LHCN-M2 (cell line): ENCODE measurements at regions not wholly inside any gene's neighbourhood (a gene's known extent, or its start where the extent isn't known, plus 50 kb on each side); places are given as distances from the start of the nearest gene placed in this dataset.
"Not testable (repeated sequence)": the region's sequence is repeated elsewhere in the genome, so short reads cannot be mapped to it uniquely, and the experiment has no call there.

Experiments used
- DNase-seq: peaks from one replicate; pipeline ENCODE4 v3.0.0-alpha.2; 2012; ENCODE audit warnings: low read depth

DNA sequence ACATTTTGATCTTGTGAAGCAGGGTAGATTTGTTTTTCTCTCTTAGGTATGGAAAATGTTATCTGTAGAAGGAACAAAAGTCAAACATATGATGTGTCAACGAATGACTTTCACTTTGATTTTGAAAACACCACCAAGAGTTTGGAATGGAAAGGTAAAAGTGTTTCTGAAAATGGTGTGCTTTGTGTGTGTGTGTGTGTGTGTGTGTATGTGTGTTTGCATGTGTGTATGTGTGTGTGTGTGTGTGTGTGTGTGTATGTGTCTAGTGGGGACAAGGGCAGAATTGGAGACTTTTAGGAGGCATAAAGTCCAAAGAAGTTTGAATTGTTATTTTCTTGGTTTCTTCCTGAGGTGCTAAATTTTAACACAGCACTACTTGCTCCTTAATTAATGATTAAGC, 115.4 kb upstream of the PRKCQ start:
- DNase-seq = no peak

DNA sequence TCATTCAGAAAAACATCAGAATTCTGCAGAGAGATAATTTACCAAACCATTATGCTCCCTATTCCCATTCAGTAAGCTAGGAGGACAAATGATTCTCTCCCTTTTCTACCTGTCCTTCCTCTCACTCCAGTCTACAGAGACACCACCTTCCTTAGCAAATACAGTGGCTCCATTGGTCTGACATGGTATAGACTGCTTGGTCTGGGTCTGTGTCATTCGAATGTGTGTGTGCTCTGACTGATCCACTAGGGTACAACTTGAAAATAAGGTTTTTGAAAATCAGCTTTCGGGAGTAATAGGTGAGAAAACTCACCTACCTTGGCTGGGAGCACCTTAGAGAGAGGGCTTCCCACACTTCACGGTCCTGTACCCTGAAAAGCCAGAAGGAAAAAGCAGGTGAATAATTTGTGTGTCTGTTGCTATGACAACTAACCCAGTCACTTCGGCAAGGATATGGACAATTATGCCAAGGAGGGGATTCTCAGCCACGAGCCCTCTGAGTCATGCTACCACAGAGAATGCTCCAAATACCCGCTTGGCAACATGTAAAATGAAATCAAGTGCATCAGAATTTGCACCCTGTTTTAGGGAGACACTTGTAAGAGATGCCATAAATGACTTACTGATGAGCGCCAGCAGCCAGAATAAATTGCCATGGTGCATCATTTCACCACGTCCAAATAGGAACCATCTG, 114.5 kb upstream of the PRKCQ start:
- peak; percentile 25 for DNase-seq

DNA sequence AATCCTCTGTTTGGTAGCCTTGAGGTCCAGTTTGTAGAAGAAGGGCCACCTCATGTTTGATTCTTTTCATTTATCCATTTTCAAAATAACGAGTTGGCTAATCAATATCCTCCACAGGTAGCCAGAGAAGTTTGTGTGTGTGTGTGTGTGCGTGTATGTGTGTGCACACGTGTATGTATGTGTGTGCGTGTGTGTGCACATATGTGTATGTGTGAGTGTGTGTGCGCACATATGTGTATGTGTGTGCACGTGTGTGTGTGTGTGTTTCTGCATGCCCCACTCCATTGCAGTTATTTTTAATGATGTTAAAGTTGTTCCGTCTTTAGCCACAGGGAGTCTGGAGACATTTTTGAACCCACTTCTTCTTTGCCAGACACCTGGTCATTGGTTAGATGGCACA, 112.8 kb upstream of the PRKCQ start:
- no peak for DNase-seq

DNA sequence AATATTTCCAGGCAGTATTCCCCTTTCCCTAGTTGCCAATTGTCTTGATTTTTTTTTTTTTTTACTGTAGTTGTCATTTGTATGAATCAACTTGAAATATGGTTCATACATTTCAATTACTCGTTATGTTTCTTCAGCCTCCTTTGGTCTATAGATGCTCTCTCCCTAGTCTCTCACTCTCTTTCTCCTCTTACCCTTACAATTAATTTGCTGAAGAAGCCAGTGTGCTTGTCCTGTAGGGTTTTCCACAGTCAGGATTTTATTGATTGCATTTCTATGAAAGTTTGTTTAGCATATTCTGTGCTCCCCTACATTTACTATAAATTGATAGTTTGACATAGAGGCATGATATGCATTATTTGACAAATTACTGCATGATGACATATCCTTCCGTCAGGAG, 112.0 kb upstream of the PRKCQ start:
- no peak for DNase-seq

DNA sequence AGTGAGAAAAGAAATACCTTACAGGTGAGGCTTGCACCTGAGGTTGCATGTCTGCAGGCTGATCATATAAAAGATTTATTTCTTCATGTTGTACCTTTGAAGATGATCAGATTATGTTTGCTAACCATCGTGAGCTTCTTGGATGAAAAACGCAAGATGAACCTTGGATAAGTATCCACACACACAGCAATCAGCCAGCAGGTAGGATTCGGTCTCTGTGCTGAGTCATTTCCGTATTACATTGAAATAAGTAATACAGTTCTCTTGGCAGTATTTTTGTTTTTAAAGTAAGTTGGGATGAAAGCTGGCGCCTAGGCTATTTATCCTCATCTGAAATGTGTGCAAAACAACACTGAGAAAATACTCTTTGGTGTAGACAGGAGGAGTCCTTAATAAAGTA, 109.0 kb upstream of the PRKCQ start:
- no peak for DNase-seq

DNA sequence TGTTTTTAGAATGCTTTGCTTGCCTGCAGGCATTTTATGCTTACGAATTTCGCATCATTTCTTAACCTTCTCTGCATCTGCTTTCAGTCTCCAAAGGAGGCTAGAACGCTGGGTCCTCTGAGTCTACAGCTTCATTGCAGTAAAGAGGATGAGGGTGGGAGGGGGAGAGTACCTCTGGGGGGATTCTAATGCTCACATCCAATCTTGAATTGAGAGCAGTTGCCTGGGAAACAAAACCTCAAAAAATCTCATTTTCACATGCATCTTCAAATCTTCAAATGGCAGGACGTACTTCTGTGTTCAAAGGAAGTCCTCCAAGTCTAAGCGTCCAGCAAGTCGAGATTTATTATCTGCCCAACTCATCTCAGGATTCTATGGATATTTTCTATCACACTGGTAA, 100.7 kb upstream of the PRKCQ start:
- DNase-seq = no peak

DNA sequence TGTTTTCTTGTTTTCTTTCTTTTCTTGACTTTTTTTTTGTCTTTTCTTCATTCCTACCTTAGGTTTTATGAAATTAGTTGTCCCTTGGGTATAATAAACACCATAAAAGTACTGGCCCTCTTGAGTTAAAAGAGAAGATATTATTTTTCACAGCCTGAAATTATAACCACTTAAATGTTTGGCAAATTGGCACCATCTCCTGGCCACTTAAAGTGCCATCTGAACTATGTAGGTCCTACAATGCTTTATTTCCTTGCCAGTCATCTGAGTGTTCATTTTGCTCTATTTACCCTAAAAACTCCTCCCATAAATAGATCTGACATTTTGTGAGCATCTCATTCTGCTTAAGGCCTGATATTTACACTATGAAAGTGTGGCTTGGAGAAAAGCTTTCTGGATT, 98.9 kb upstream of the PRKCQ start:
- DNase-seq = no peak

DNA sequence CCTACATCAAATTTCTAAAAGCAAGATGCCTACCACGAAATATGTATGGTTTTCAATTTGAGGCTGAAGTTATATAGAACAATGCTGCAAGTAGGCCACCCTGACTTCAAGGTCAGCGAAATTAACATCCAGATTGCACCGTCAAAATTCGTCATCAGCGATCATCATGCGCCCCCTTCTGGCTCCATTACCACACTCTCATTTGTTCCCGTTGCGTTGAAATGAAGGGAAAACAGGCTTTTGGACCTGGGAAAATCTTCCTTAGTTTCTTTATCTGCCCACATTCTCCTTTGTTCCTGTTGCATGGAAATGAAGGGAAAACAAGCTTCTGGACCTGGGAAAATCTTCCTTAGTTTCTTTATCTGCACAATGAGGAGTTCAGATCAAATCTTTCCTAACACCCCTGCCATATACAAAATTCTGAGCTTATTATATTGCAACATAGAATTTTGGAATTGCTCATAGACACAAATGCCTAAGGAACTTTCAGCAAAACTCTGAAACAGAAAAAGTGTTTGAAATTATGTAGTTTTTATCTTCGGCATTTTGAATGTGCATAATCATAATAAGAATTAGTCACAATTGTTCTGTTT, 98.2 kb upstream of the PRKCQ start:
- DNase-seq = peak; percentile 36

DNA sequence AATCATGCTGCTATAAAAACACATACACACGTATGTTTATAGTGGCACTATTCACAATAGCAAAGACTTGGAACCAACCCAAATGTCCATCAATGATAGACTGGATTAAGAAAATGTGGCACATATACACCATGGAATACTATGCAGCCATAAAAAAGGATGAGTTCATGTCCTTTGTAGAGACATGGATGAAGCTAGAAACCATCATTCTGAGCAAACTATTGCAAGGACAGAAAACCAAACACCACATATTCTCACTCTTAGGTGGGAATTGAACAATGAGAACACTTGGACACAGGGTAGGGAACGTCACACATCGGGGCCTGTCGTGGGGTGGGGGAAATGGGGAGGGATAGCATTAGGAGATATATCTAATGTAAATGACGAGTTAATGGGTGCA, 97.1 kb upstream of the PRKCQ start:
- not testable (repeated sequence) for DNase-seq

DNA sequence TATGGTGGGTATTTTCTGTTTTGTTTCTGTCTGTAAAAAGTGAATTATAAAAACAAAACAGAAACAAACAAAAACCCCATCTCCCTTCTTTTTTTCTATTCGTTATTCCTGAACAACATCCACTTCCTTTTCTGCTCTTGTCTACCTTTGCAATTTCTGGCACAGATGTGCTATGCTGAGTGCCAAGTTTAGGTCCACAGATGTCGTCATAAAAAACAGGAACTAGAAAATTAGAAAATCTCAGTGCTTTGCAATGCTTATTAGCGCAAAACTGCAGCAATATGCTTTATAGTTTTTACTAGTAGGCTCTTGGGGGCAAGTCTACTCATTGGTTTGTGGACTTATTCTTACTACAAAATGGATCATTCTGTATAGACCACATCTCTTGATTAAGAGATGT, 94.2 kb upstream of the PRKCQ start:
- DNase-seq = no peak

DNA sequence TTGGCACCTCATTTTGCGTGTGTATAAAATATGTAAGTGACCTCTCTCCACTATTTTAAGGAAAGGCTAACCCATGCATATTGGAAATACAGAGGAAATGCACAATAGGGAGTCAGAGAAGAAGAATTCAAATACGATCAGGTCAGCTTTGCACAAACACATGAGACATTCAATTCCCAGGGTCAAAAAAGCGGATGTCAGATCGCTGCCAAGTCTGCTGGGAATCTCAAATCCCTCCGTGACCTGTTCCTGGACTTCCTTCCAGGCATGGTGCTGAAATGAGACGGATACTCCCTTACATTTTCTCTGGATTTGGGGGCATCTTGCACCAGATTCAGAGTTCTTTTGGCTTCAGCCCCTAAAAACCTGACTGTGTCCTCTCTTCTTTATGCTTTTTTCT, 91.9 kb upstream of the PRKCQ start:
- DNase-seq = no peak

DNA sequence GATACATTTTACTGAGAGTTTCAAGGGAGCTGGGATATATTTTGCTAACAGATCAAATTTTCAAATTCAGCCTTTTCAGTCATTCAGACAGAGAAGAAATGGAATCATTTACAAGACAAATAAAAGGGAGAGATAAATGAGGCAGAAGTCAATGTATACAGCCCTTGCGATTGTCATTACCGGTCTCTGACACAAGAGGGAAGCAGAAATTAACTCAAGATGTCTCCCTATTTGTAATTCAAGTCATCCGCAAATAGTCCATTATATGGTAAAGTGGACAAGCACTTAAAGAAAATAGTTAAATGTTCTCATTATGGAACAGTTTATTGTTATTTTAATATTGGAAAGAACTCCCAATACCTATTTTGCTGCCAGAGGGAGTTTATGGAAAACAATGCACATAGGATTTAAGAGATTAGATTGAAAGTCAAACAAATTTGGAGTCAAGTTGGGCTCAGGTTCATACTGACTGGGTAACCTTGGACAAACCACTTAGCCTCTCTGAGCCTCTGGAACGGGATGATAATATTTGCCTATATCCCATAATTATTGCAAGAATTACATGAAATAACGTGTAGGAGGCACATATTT, 89.3 kb upstream of the PRKCQ start:
- peak; percentile 35 for DNase-seq

DNA sequence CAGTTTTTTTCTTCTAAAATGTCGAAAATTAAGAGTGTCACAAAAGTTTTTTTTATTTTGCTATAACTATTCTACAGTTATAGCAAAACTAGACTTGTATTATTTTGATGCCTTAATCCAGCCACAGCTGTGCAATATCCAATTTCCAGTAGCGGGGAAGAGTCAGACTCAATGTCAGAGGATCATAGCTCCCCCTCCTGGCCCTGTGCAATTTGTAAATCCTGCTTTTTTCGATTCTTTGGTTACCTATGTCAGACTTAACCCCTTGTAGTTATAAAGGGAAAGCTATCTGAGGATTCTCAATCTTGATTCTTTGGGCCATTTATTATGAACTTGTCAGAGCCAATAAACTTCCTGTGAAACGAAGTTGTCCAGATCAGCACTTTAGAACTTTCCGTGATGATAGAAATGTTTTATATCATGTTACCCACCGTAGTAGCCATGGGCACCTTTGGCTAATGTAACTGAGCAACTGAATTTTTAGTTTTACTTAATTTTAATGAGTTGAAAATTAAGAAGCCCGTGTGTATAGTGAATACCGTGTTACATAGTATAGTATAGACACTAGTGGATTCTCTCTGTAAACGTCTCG, 87.7 kb upstream of the PRKCQ start:
- peak; percentile 63 for DNase-seq

DNA sequence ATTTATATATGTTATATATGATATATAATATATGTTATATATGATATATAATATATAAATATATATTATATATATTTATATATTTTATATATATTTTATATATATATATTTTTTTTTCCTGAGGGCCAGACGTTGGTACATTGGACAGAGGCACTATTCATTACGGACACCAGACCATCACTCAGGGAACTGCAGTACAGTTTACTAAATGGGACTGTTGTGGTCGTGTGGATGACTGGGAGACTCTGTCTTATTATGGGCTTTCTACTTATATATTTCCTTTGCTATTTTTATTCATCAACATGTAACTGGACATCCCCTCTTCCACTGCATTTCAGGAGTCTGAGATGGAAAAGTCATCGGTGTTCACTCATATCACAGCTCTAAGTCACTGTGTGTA, 87.1 kb upstream of the PRKCQ start:
- DNase-seq = no peak

DNA sequence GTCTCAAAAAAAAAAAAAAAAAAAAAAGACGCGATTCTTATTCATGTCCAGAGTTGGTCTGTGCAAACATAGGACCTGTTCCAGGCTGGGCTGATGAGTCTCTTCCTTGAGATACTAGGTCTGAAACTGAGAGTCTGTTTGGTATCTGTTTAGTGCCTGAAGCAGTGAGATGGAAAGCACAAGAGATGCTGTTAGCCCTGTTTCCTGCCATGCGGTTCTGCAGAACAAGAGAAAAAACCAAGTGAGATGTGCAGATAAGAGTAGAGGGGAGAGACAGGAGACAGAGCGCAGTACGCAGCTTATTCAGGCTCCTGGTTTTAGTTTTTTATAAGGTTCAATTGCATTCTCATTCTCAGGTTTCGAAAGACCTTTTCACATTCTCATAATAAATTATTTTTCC, 85.8 kb upstream of the PRKCQ start:
- DNase-seq = no peak

DNA sequence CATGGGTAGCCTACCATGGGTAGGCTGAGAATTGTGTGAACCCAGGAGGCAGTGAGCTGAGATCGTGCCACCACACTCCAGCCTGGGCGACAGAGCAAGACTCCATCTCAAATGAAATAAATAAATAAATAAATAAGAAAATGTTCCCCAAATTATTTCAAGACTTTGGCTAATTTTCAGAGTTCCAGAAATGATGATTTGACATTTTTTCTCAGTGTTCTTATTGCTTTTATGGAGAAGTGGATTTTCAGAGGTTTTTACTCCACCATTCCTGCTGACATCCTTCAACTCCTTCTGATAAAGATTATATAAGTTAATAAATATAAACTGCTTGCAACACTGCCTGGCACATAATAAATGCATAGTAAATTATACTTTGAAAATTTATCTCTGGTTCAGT, 80.4 kb upstream of the PRKCQ start:
- no peak for DNase-seq

DNA sequence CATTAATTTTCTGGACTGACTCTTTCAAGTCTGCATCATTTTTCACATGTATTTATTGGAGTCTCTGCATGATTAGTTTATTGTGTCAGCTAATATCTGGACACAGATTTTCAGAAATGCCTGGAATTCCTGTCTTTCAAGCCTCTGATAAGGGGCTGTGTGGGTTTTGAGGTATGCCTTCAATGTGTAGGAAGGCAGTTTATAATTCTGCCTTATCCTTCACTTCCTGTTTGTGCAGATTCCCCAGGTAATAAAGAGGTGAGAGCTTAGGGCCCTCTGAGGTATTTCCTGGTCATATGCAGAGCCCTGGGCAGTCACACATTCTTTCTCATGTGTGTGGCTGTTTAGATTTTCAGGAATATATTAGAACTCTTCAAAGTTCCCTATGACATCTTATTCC, 79.4 kb upstream of the PRKCQ start:
- DNase-seq = no peak

DNA sequence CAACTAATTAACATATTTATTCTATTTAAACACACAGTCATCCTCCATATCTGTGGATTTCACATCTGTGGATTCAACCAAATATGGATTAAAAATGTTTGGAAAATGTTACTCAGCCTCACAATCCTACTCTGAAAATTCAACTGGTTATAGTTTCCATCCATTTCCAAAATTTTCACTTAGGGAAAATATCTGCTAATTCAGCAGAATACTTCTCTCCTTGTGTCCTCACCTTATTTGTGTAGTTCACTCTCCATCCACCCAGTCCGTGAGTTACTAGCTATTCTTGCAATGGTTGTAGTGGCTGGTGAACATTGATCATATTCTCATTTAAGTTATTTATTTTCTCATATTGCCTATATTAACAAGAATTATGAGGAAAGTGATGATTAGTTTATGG, 77.6 kb upstream of the PRKCQ start:
- no peak for DNase-seq

DNA sequence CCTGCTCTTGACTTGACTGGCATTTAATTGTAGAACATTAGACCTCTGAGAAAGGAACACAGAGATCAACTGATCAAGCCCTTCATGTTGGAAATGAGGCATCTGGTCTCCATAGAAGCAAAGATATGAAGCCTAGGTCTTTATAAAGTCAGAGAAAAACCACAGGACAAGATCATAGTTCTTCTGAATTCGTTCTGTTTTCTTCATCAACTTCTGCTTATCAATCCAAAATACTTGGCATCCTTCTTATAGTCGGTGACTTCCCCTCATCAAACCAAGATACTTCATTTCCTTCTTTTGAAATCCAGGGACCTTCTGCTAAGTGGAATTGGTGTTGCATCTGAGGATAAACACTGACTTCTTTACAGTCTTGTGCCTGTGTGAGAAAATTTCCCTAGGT, 77.1 kb upstream of the PRKCQ start:
- no peak for DNase-seq

DNA sequence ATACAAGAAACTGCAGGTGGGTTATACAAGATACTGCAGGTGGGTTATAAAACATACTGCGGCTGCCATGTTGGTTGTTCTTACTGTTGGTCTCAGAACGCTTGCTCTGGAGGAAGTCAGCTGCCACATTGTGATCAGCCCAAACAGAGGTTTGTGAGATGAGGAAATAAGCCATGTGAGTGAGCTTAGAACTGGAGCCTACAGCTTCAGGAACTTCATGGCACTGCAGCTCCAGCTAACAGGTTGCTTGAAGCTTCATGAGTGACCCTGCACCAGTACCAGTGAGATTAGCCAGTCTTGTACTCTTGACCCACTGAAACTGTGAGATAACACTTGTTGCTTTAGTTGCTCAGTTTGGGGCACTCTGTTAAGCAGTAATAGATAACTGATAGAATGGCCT, 74.5 kb upstream of the PRKCQ start:
- no peak for DNase-seq

DNA sequence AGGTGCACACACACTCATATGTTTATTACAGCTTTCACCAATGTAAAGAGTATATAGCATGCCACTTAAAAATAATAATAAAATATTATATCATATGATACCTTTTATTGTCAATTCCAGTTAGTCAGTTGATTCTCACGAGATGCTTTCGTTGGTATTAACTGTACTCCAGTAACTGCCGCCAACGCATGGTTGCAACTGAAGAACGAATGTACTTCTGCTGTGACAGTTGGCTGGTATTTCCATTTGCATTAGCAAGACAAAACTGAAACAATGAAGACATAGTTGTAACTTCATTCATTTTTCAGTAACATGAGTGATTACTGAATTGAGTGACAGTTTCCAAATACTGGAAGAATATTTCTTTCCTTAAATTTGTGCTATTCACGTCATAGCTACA, 70.5 kb upstream of the PRKCQ start:
- DNase-seq = no peak

DNA sequence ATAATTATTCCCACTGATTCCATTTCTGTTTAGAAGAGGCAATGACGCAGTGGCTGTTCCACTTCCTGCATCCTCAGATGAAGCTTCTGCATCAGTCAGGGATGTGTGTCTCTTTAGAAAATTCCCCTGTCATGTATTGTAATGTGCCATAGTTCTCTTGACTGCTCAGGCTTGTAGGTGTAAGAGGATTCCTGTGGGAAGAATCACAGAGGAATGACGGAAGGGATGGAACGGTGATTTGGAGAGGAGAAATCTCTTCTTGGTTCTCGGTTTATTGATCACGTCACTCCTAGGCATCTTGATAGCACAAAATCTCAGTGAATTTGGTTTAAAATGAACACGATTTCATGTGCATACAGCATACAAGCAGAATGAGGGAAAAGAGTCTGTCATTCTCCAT, 69.8 kb upstream of the PRKCQ start:
- DNase-seq = no peak
